Heart left ventricle (tissue), 16 donors: ENCODE measurements at regions not wholly inside any gene's neighbourhood (a gene's known extent, or its start where the extent isn't known, plus 50 kb on each side); places are given as distances from the start of the nearest gene placed in this dataset.
"Not testable (repeated sequence)": the region's sequence is repeated elsewhere in the genome, so short reads cannot be mapped to it uniquely, and the experiment has no call there.

ENCODE experiments used
- ATAC-seq, 4 donors: fragments of 200-7000 bp; cut with Tn5 transposase; one replicate each; pipeline ENCODE4 v1.9.1; 2020 to 2022; ENCODE audit warnings: moderate library complexity in 4 of 4, mild to moderate bottlenecking in 3 of 4, moderate number of reproducible peaks in 1 of 4
- DNase-seq, 5 donors: peaks; one replicate each; pipeline ENCODE4 v3.0.0-alpha.2; 2020
- H3K27ac ChIP-seq, 12 donors: fragments of 200-600 bp; sonication (generic) in 4 of 12; one replicate each; pipeline versions ENCODE4 v1.5.0 to v1.8.0; 2016 to 2022; ENCODE audit warnings: mild to moderate bottlenecking in 2 of 12
- H3K27me3 ChIP-seq, 9 donors: fragments of 200-600 bp; sonication (generic) in 2 of 9; one replicate each; pipeline versions ENCODE4 v1.5.1 to v1.8.0; 2016 to 2022; ENCODE audit warnings: mild to moderate bottlenecking in 3 of 9
- H3K36me3 ChIP-seq, 9 donors: fragments of 200-600 bp; sonication (generic) in 2 of 9; one replicate each; pipeline versions ENCODE4 v1.5.0 to v1.8.0; 2018 to 2022; ENCODE audit warnings: mild to moderate bottlenecking in 2 of 9
- H3K4me1 ChIP-seq, 12 donors: fragments of 200-600 bp; sonication (generic) in 4 of 12; one replicate each; pipeline versions ENCODE4 v1.5.0 to v1.8.0; 2016 to 2022; ENCODE audit warnings: mild to moderate bottlenecking in 3 of 12
- H3K4me3 ChIP-seq, 12 donors: fragments of 200-600 bp; sonication (generic) in 4 of 12; one replicate each; pipeline versions ENCODE4 v1.5.0 to v1.8.0; 2017 to 2022; ENCODE audit warnings: mild to moderate bottlenecking in 9 of 12, moderate library complexity in 4 of 12
- H3K9me3 ChIP-seq, 12 donors: fragments of 200-600 bp; sonication (generic) in 4 of 12; one replicate each; pipeline versions ENCODE4 v1.5.0 to v1.8.0; 2016 to 2022; ENCODE audit warnings: mild to moderate bottlenecking in 1 of 12
- CTCF ChIP-seq, 12 donors: fragments of 200-600 bp; sonication (generic) in 4 of 12; IDR thresholded peaks; one replicate each; pipeline versions ENCODE4 v1.5.0 to v1.8.0; 2018 to 2022; ENCODE audit warnings: antibody characterized with exemption in 12 of 12, mild to moderate bottlenecking in 5 of 12
- POLR2A ChIP-seq, 2 donors: fragments of 450-650 bp; IDR thresholded peaks; one replicate each; pipeline ENCODE4 v1.6.1; 2017; ENCODE audit warnings: antibody characterized with exemption in 2 of 2, mild to moderate bottlenecking in 2 of 2, moderate library complexity in 2 of 2
- WGBS, 4 donors: extraction: QIAGEN DNeasy Blood & Tissue Kit in 2 of 4; methylation state at CpG; one replicate each; pipeline versions ENCODE4 v1.1.5 to v1.1.7; 2013 to 2018; 5-methylcytosine and 5-hydroxymethylcytosine counted together
- intact Hi-C, 10 donors: fragments of 100-400 bp; cut with DNase I; formaldehyde crosslinking; loops; one replicate each; pipeline versions ENCODE4 v1.11.1 to v1.14.2; 2022
- donor health status: ischemic (EF 13 %, LVEDD 7.1; RV severe dilation, severe dysfunction).
- donor health status: healthy with polysubstance abuse.
- donor health status: DM: no; HTN: yes; CAD: no.
- donor health status: DM: no; HTN: no; CAD: no.
- donor health status: ischemic (EF 25% LVEDD 6.9; RV normal size, moderate dysfunction).
- donor health status: ischemic (EF 25% LVEDD 5.7; RV mildly dilated, moderate dysfunction).
- donor health status: healthy.
- donor health status: DM: yes; HTN: yes; CAD: no.
- donor health status: ischemic (EF 35%, LVEDD 5.7; RV mildly dilated, moderate dysfunction).
- donor health status: nonischemic (EF 11% LVEDD 7.7; RV severe dilation, severe dysfunction).
- donor health status: DM: yes; HTN: yes; CAD: no.
- donor health status: PGD.
- donor health status: ischemic (EF 29% LVEDD 5.4; RV normal size, mild dysfunction).
- donor health status: nonischemic (EF 23%, LVEDD 6.1; RV moderate dilation, normal function).

- TF ChIP-seq CTCF (IDR thresholded peaks at IDR 0.05), result no peak
- no peak for TF ChIP-seq POLR2A (IDR thresholded peaks at IDR 0.05)
- WGBS, 4 donors, result 82 to 91% (median 84%) methylated on average over 2 of the region's 2 CpGs
These were observed 93.5 kb upstream of the ITPRID2 start for GRCh38 chr2:181798022-181798421.

GRCh38 chr2:181802300-181802699 lies 89.2 kb upstream of the ITPRID2 start:
- H3K4me1 ChIP-seq, result peaks cover 0 to 21% (median 11%) of the 10 kb centered on the region in 12 donors
- WGBS, 4 donors, result 96 to 97% (median 97%) methylated on average over 1 of the region's 1 CpG
- DNase-seq, intact Hi-C loops, H3K27me3 ChIP-seq, H3K4me3 ChIP-seq, H3K9me3 ChIP-seq, ATAC-seq, H3K27ac ChIP-seq, H3K36me3 ChIP-seq: not testable (repeated sequence)

More at GRCh38 chr2:181798022-181798421, 93.5 kb upstream of the ITPRID2 start:
- Histone ChIP-seq H3K9me3 (peaks cover 0 to 11% (median 2%) of the 10 kb centered on the region in 12 donors), H3K36me3 (no peaks in the 10 kb centered on the region), H3K4me3 (no peak overlapping the region), H3K27ac (no peak overlapping the region), H3K4me1 (no peaks in the 10 kb centered on the region), H3K27me3 (no peaks in the 10 kb centered on the region)
- DNase-seq (no peak), ATAC-seq (no peak)
- intact Hi-C loops, result no loop called here

GRCh38 chr2:181803903-181804799 lies 87.4 kb upstream of the ITPRID2 start:
- Histone ChIP-seq H3K27ac (peak overlapping the region in 1 of 12 donors; percentile 11), H3K4me1 (peaks cover 0 to 23% (median 11%) of the 10 kb centered on the region in 12 donors)
- H3K9me3 ChIP-seq, intact Hi-C loops, H3K27me3 ChIP-seq, DNase-seq, ATAC-seq, H3K4me3 ChIP-seq, H3K36me3 ChIP-seq: not testable (repeated sequence)
- 77 to 79% (median 77%) methylated on average over 12 of the region's 12 CpGs for WGBS, 4 donors

GRCh38 chr2:181805228-181806038 lies 86.1 kb upstream of the ITPRID2 start:
- peak in 1 of 4 donors; percentile 62 for ATAC-seq

More at GRCh38 chr2:181805228-181806038, 86.1 kb upstream of the ITPRID2 start:
- H3K4me3 ChIP-seq, result no peak overlapping the region
- TF ChIP-seq CTCF (IDR thresholded peaks at IDR 0.05) (no peak), POLR2A (IDR thresholded peaks at IDR 0.05) (no peak)
- no peaks in the 10 kb centered on the region for H3K36me3 ChIP-seq
- peaks cover 0 to 35% (median 11%) of the 10 kb centered on the region in 12 donors for H3K4me1 ChIP-seq
- DNase-seq, result no peak
- WGBS, 4 donors, result 40 to 49% (median 42%) methylated on average over 3 of the region's 3 CpGs
- intact Hi-C loops, result no loop called here
- peak overlapping the region in 6 of 12 donors; percentile 1 to 61 (median 30) for H3K27ac ChIP-seq
- no peaks in the 10 kb centered on the region for H3K27me3 ChIP-seq
- H3K9me3 ChIP-seq, result peaks cover 0 to 6% (median 0%) of the 10 kb centered on the region in 12 donors
